Left hindlimb (tissue), 1 donor: ENCODE measurements at regions not wholly inside any gene's neighbourhood (a gene's known extent, or its start where the extent isn't known, plus 50 kb on each side); places are given as distances from the start of the nearest gene placed in this dataset.

Source experiments
- DNase-seq: peaks from one replicate; pipeline ENCODE4 v3.0.0-alpha.2; 2018

GRCh38 chr2:12033494-12033893 lies 287.1 kb downstream of the LPIN1 start:
- DNase-seq = no peak

DNA sequence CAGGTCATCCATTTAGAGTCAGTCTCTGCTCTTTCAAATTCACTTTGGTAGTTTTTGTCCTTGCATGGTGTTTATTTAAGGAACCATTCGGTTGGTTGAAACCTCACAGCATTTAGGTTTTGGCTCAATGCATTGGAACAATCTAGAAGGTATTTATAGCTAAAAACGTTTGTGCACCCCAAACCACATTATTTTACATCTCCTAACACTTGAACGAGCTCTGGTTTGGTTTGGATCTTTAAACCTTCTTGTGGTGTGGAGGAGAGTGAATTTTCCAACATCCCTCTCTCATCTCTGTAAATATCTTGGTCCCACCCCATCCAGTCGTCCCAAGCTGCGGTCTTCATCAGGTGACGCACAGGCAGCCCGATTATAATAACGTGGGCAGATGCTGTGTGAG lies 287.9 kb downstream of the LPIN1 start:
- DNase-seq = no peak

GRCh38 chr2:12035029-12035720 lies 288.7 kb downstream of the LPIN1 start:
- peak; percentile 47 for DNase-seq

- DNase-seq = no peak
Observed at GRCh38 chr2:12035956-12036639, 289.7 kb downstream of the LPIN1 start.

DNA sequence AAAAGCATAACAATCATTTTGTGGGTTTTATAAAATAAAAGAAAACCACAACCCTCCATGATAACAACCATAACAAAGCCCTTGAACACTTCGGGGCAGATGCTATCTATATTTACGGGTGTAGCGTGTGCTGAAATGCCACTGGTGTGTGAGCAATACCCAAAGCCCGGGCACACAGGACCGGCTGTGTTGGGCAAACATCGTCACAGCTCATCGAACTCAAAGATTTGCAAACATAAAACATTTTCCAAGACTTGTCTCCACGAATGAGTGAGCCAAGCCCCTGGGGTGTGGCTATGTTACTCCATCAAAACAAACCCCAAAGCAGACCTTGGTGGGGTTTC lies 290.2 kb downstream of the LPIN1 start:
- DNase-seq = no peak

DNA sequence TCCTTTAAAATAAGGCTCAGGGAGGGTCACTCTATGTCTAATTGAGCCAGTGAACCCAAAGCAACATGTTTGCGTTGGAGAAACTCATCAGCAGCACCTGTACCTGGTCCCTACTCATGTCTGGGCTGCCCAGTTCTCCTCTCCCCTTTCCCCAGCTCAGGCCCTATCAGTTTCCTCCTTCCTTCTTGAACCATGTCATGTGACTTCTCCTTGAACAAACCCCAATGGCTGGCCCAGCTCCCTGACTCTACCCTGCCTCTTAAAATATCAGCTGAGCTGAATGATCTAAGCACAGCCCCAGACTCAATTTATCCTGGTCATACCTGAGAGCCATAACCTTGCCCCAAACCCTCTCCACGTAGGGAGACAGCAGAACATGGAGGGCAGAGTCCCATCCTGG lies 290.9 kb downstream of the LPIN1 start:
- DNase-seq = no peak

- DNase-seq = no peak
Observed at GRCh38 chr2:12041236-12041635, 294.8 kb downstream of the LPIN1 start.

DNA sequence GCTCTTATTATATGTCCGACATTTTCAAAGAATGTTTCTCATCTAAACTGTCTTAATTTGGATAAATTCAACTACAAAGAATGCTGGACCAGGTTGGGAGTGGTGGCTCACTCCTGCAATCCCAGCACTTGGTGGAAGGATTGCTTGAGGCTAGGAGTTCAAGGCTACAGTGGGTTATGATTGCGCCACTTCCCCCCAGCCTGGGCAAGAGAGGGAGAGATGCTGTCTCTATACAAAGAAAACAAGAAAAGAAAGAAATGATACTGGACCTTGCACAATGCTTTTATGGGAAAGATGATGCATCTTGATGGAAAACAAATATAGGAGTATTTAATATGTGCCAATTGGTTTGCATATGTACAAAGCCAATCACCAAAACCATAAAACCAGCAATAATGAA lies 296.7 kb downstream of the LPIN1 start:
- DNase-seq = no peak

DNA sequence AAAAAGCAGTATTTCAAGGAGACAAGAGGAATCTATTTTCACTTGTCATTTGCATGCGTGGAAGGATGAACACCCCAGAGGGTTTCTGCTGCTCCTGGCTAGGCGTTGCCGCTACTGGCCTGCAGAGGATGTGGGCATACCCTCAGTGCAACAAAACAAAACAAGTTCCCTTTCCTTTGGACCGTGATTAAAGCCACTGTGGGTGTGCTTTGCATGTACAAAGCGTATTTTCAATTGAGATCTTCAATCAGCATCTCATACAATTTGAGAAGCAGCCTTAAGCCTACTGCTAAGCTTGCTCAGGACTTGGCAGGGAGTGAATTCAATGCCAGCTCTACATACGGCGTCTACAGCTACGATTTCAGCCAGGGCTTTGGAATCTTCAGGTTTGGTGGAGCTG lies 298.4 kb downstream of the LPIN1 start:
- no peak for DNase-seq

DNA sequence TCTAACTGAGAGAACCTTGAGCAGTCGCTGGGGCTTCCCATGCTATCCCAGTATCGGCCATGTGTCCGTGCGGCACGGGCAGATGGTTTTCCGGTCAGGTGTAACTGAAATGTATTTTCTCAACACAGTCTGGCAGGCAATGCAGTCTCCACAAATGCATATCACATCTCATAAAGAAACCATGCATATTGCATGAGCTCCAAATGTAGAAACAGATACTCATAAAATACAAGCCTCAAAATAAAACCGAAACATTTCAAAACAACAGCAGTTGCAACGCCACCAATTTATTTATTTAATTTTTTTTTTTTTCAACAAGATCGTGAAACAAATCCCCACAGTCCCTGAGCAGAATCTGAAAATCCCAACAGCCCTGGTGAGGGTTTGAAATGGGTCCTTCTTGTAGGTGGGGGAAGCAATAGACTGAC lies 299.4 kb downstream of the LPIN1 start:
- DNase-seq = no peak

DNA sequence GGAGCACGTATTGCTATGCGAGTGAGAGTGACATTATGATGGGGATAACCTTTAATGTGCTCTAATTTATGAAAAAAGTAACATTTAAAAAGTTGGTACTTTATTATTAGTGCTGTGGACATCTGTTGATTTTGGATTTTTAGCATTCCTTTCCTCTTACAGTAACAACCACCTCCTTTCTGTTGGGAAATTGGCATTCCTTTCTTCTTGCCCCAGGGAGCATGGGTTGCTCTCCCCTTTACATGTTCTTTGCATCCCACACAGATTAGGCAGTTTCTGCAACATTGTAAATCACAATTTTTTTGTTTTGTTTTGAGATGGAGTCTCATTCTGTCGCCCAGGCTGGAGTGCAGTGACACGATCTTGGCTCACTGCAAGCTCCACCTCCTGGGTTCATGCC lies 300.2 kb downstream of the LPIN1 start:
- no peak for DNase-seq

- DNase-seq = no peak
Observed at GRCh38 chr2:12047761-12048160, 301.3 kb downstream of the LPIN1 start.

GRCh38 chr2:12048550-12048949 lies 302.1 kb downstream of the LPIN1 start:
- no peak for DNase-seq

DNA sequence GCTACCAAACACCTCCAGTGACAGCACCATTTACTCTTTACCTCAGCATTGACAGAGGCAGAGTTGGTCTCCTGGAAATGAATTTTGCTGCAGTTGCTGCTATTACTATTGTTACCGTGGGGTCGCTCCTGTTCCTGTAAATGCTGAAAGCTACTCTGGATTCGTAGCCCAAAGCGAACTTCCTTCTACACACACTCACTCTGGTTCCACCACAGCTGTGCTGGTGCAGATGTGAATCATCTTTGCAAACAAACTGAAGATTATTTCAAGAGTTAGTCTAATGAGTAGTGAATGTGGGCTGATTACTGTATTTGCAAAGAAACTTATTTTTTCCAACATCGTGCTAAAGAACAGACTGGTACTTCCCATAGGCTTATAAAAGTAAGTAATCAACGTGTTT lies 304.0 kb downstream of the LPIN1 start:
- DNase-seq = no peak

DNA sequence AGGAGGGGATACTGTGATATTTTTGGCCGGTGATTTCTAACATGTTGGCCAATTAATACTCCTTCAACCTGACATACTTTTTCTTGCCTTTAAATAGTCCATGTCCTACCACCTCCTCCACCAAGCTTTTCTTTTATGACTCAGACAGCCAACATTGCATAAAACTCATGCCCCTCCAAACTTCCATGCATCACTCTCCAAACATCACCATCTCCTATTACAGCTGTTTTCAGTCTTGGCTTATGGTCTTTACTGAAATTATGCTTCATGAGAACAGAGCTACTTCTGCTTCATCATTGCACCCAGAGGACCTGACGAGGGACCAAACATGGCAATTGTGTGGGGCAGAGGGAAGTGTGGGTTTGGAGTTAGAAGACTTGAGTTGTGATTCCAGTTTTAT lies 305.4 kb downstream of the LPIN1 start:
- DNase-seq = no peak

DNA sequence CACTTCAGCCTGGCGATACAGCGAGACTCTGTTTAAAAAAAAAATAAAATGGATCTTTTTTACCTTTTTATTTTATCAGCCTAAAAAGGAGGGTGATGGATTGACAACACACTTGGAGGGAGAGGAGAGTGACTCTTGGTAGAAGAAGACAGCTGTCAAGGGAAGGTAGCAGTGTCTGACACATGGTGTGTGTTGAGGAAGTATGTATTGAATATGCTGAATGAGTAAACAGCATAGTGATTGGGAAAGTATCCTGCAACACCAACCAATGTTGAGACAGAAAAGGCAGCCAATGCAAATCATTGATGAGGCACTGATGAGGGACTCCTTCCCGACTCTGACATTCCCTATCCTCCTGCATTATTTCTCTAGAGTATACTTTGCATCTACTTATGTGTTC lies 306.4 kb downstream of the LPIN1 start:
- no peak for DNase-seq

DNA sequence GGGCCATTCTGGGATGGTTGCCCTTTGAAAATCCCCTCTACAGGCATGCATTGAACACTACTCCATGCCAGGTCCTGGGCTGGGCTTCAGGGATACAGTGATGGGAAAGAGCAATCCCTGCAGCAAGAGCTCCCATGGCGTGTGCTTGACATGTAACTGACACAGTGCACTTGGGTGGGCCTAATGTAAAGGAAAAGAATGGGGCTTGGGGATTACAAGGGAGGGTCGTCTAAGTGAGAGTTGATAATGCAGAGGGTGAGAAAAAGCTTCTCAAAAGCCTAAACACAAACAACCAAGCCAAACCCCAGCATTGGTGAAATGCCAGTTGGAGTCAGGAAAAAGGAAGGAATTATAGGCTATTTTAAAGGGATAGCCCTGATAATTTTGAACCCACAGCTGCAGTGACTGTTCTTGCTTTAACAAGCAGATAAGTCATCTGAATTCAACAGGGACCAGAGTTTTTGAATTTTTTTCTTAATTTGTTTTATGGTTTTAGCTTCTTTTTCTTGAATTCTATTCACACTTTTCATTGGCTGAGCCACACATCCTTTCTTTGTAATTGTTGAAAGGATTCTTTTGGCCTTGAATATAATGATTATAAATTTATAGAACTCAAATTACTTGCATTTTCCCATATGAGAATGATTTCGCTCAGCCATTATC lies 308.7 kb downstream of the LPIN1 start:
- DNase-seq = no peak

DNA sequence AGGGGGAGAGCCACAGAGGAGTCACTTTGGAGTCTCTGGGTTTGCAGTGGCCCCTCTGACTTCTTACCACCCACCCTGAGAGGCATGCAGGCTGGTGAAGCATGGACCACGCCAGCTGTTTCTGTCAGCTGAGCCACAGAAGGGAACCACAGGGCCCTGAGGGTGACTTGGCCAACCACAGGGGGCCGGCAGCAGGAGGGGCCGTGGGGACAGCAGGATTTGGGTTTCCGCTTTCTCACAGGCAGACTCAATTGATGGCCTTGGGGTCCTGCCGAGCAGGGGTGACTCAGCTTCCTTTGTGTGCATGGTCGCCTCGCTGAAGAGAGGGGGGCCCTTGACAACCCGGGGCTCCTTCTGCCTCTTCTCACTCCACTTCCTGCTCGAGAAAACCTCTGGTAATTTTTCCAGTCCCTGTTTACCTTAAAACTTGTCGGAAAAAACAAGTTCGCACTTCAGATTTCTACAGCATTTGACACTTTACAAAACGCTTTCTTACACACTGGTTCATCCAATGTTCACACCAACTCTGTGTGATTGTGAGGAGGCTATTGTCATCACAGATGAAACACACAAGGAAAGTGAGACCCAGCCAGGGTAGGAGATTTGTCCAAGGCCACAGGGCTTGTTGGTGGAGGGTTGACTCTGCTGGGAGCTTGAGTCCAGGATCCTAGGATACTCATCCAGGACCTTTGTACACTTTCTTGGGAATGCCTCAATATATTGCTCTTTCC lies 311.2 kb downstream of the LPIN1 start:
- DNase-seq = peak; percentile 64

GRCh38 chr2:12059616-12060441 lies 313.4 kb downstream of the LPIN1 start:
- DNase-seq = no peak

DNA sequence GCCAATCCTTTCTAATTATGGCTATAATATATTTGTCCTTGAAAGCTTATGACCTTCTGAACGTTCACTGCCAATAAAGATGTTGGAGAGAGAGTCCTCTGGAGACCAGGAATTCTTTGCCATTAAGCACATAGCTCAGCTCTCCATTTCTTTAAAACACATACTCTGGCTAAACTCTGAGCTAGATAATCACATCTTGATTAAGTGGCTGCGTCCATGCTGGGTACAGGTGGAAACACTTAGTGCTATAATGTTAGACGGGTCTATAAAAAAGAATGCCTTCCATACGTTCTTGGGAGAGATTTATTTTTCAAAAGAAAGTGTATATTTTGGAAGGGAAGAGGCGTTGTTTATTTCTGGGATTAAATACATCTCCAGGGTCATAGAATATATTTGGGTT lies 314.5 kb downstream of the LPIN1 start:
- DNase-seq = no peak

- DNase-seq = no peak
Observed at GRCh38 chr2:12061286-12062052, 315.0 kb downstream of the LPIN1 start.

- no peak for DNase-seq
Observed at GRCh38 chr2:12062053-12062395, 315.6 kb downstream of the LPIN1 start.
